Hematopoietic multipotent progenitor cell treated with erythropoietin and hydrocortisone succinate and interleukin-3 and kit ligand, for 6 days (in vitro differentiated cells): ENCODE measurements at regions not wholly inside any gene's neighbourhood (a gene's known extent, or its start where the extent isn't known, plus 50 kb on each side); places are given as distances from the start of the nearest gene placed in this dataset.
A peak's percentile ranks its signal among the peaks of the same experiment; 100 is the strongest.
"Not testable (repeated sequence)": the region's sequence is repeated elsewhere in the genome, so short reads cannot be mapped to it uniquely, and the experiment has no call there.

ENCODE experiments used
- DNase-seq: peaks from one replicate; pipeline ENCODE4 v3.0.0-alpha.2; 2015

GRCh38 chr15:53923741-53924140 lies 54.5 kb upstream of the UNC13C start:
- not testable (repeated sequence) for DNase-seq

- DNase-seq = no peak
Observed at GRCh38 chr15:53918180-53919079, 59.8 kb upstream of the UNC13C start.

- DNase-seq = no peak
Observed at GRCh38 chr15:53917109-53917508, 61.1 kb upstream of the UNC13C start.

GRCh38 chr15:53911431-53911830 lies 66.8 kb upstream of the UNC13C start:
- DNase-seq = no peak

- no peak for DNase-seq
Observed at GRCh38 chr15:53910852-53911251, 67.4 kb upstream of the UNC13C start.

- DNase-seq = no peak
Observed at GRCh38 chr15:53910236-53910849, 67.9 kb upstream of the UNC13C start.

- no peak for DNase-seq
Observed at GRCh38 chr15:53903129-53903528, 75.1 kb upstream of the UNC13C start.

- DNase-seq = not testable (repeated sequence)
Observed at GRCh38 chr15:53893468-53893867, 84.8 kb upstream of the UNC13C start.

- DNase-seq = peak; percentile 14
Observed at GRCh38 chr15:53891862-53892261, 86.4 kb upstream of the UNC13C start.

- DNase-seq = no peak
Observed at GRCh38 chr15:53884441-53884840, 93.8 kb upstream of the UNC13C start.

GRCh38 chr15:53882311-53882710 lies 95.9 kb upstream of the UNC13C start:
- no peak for DNase-seq

- no peak for DNase-seq
Observed at GRCh38 chr15:53880357-53880756, 97.9 kb upstream of the UNC13C start.

GRCh38 chr15:53875711-53876110 lies 102.5 kb upstream of the UNC13C start:
- DNase-seq = no peak

- no peak for DNase-seq
Observed at GRCh38 chr15:53875139-53875538, 103.1 kb upstream of the UNC13C start.

- DNase-seq = peak; percentile 39
Observed at GRCh38 chr15:53872410-53872809, 105.8 kb upstream of the UNC13C start.

- DNase-seq = no peak
Observed at GRCh38 chr15:53869806-53870073, 108.5 kb upstream of the UNC13C start.

GRCh38 chr15:53869044-53869805 lies 109.0 kb upstream of the UNC13C start:
- DNase-seq = peak; percentile 17

- DNase-seq = no peak
Observed at GRCh38 chr15:53862386-53862785, 102.9 kb upstream of the WDR72 start.

- DNase-seq = no peak
Observed at GRCh38 chr15:53861792-53862191, 102.3 kb upstream of the WDR72 start.

GRCh38 chr15:53851110-53851848 lies 91.8 kb upstream of the WDR72 start:
- no peak for DNase-seq

- DNase-seq = no peak
Observed at GRCh38 chr15:53847745-53848144, 88.3 kb upstream of the WDR72 start.

- DNase-seq = no peak
Observed at GRCh38 chr15:53844634-53845033, 85.2 kb upstream of the WDR72 start.
